ENCODE measurements at regions not wholly inside any gene's neighbourhood (a gene's known extent, or its start where the extent isn't known, plus 50 kb on each side); places are given as distances from the start of the nearest gene placed in this dataset.

DNA sequence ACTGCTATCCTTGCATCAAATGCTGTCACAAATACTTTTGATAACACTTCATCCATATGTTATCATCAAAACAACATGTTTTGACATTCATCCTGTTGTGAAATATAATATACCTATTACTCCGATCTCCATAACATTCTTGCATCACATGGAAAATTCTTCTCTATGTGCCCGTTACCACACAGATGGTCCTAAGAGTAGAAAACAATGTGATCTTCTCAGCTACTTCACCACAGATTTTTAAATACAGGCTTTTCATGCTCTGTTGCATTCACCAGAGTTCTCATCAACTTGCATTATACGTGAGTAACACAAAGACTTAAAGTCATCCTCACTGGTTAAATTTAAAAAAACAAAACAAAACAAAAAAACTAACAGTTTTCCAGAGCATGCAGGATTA, 1603.3 kb upstream of the ZEB2 start:
- Histone ChIP-seq H3K4me1 (no peaks in the 10 kb centered on the region), H3K27ac (no peak overlapping the region), H3K36me3 (no peaks in the 10 kb centered on the region), H3K9me3 (no peaks in the 10 kb centered on the region), H3K4me3 (no peak overlapping the region), H3K27me3 (no peaks in the 10 kb centered on the region)
- DNase-seq (no peak), ATAC-seq (no peak)
- intact Hi-C loops (cut with DNase I), result no loop called here
- TF ChIP-seq, protein P1, sequence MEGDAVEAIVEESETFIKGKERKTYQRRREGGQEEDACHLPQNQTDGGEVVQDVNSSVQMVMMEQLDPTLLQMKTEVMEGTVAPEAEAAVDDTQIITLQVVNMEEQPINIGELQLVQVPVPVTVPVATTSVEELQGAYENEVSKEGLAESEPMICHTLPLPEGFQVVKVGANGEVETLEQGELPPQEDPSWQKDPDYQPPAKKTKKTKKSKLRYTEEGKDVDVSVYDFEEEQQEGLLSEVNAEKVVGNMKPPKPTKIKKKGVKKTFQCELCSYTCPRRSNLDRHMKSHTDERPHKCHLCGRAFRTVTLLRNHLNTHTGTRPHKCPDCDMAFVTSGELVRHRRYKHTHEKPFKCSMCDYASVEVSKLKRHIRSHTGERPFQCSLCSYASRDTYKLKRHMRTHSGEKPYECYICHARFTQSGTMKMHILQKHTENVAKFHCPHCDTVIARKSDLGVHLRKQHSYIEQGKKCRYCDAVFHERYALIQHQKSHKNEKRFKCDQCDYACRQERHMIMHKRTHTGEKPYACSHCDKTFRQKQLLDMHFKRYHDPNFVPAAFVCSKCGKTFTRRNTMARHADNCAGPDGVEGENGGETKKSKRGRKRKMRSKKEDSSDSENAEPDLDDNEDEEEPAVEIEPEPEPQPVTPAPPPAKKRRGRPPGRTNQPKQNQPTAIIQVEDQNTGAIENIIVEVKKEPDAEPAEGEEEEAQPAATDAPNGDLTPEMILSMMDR (IDR thresholded peaks at IDR 0.05), result no peak

DNA sequence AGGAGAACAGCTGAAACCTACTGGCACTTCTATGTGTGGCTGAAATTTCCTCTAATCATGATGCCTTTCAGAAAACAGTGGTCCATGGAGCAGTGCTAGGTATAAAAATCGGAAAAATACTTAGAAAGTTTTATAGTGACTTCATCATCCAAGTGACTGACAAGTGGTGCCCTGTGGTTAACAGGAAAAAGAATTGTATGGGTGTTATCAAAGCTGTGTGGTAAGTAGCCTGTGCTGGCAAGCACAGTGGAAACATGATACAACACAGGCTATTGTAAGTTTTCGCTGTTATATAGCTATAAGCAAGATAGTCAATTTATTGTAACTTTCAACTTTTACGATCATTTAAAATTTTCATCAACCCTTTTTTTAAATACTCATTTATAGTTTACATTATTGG, 1599.7 kb upstream of the ZEB2 start:
- TF ChIP-seq, protein P1 (IDR thresholded peaks at IDR 0.05), result no peak
- Histone ChIP-seq H3K9me3 (no peaks in the 10 kb centered on the region), H3K36me3 (no peaks in the 10 kb centered on the region), H3K4me1 (no peaks in the 10 kb centered on the region), H3K27ac (no peak overlapping the region), H3K27me3 (no peaks in the 10 kb centered on the region), H3K4me3 (no peak overlapping the region)
- intact Hi-C loops (cut with DNase I), result no loop called here
- DNase-seq (no peak), ATAC-seq (no peak)

DNA sequence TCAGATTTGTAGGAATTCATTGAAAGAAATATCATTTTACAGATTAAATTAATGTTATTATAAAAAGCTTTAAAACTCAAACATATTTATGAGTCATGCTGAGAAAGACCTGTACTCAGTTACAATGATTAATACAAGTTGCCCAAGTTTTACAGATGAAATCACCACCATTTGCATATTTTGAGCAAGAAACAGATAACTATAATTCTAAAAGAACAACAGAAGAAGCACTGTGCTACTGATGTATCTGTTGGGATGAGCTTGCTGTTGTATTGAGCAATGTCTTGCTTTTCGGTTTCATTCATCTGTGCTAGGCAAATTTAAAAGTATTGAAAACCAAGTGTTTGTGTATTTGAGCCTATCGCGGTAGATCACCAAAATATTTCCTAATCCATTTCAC, 1589.1 kb upstream of the ZEB2 start:
- ATAC-seq, result no peak

DNA sequence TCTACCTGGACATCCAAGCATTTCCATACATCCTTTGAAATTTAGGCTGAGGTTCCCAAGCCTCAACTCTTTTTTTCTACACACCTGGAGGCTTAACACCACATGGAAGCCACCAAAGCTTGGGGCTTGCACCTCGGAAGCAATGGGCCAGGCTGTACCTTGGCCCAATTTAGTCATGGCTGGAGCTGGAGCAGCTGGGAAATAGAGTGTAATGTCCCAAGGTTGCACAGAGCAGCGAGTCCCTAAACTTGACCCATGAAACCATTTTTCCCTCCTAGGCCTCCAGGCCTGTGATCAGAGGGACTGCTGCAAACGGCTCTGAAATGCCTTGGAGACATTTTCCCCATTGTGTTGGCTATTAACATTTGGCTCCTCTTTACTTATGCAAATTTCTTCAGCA, 1574.3 kb upstream of the ZEB2 start:
- intact Hi-C loops (cut with DNase I), result no loop called here
- H3K4me1 ChIP-seq, result no peaks in the 10 kb centered on the region

More for the DNA sequence above, 1589.1 kb upstream of the ZEB2 start:
- TF ChIP-seq, protein P1 (IDR thresholded peaks at IDR 0.05), result no peak
- Histone ChIP-seq H3K36me3 (no peaks in the 10 kb centered on the region), H3K27me3 (no peaks in the 10 kb centered on the region), H3K4me1 (no peaks in the 10 kb centered on the region), H3K27ac (no peak overlapping the region), H3K4me3 (no peak overlapping the region), H3K9me3 (no peaks in the 10 kb centered on the region)
- no peak for DNase-seq
- intact Hi-C loops (cut with DNase I), result no loop called here

DNA sequence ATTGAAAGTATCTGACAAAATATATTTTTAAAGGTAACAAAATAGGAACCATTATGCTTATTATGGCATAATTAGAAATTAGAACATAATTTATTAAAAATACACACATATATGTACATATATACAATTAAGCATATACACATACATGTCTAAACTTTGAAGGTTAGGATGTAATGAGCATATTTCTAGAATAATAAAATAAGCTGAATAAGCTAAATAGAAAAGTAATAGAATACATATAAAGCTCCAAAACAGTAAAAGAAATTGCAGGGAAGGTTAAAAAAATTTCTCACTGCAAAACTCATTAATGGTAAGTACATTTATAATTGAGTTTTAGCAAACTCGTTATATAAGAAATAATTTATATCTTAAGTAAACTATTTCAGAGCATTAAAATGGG, 1561.5 kb upstream of the ZEB2 start:
- TF ChIP-seq, protein P1 (IDR thresholded peaks at IDR 0.05), result no peak
- H3K4me1 ChIP-seq, result no peaks in the 10 kb centered on the region
- H3K27me3 ChIP-seq, result no peaks in the 10 kb centered on the region
- H3K27ac ChIP-seq, result no peak overlapping the region
- H3K9me3 ChIP-seq, result no peaks in the 10 kb centered on the region
- H3K4me3 ChIP-seq, result no peak overlapping the region
- intact Hi-C loops (cut with DNase I), result no loop called here
- DNase-seq, result no peak
- no peaks in the 10 kb centered on the region for H3K36me3 ChIP-seq
- no peak for ATAC-seq

More for the DNA sequence above, 1574.3 kb upstream of the ZEB2 start:
- TF ChIP-seq, protein P1 (IDR thresholded peaks at IDR 0.05), result no peak
- DNase-seq (no peak), ATAC-seq (no peak)
- H3K9me3 ChIP-seq, result peaks cover 7% of the 10 kb centered on the region
- H3K27ac ChIP-seq, result no peak overlapping the region
- no peaks in the 10 kb centered on the region for H3K27me3 ChIP-seq
- no peak overlapping the region for H3K4me3 ChIP-seq
- H3K36me3 ChIP-seq, result no peaks in the 10 kb centered on the region

DNA sequence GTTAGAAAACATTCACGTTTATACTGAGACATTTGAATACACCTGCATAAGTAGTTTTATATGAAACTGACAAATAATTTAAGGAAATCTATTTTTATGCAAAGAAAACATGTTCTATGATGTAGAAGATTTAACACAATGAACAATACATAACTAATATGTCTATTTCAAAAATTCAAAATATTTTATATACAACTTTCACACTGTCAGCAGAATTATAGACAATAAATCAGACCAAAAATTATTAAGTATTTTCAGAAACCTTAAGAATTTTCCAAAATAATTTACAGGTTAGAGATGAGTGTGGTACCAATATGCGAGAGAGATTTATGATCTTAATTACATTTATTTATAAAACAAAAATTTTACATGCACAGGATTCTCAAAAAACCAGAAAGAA, 1561.0 kb upstream of the ZEB2 start:
- no peak for DNase-seq
- no peak overlapping the region for H3K4me3 ChIP-seq
- TF ChIP-seq, protein P1 (IDR thresholded peaks at IDR 0.05), result no peak
- no peaks in the 10 kb centered on the region for H3K9me3 ChIP-seq
- intact Hi-C loops (cut with DNase I), result no loop called here
- no peak overlapping the region for H3K27ac ChIP-seq
- H3K4me1 ChIP-seq, result no peaks in the 10 kb centered on the region
- H3K36me3 ChIP-seq, result no peaks in the 10 kb centered on the region
- no peaks in the 10 kb centered on the region for H3K27me3 ChIP-seq
- ATAC-seq, result no peak
